ENCODE measurements at regions not wholly inside any gene's neighbourhood (a gene's known extent, or its start where the extent isn't known, plus 50 kb on each side); places are given as distances from the start of the nearest gene placed in this dataset.

GRCh38 chr7:140245611-140246105, 68.9 kb upstream of the KDM7A start:
- no peak overlapping the region for H2AFZ ChIP-seq (ENCODE audit: control insufficient read depth, low read depth, low read length)
- no peaks in the 10 kb centered on the region for H3K79me2 ChIP-seq (ENCODE audit: control insufficient read depth, insufficient read depth, low read length)
- intact Hi-C loops (cut with micrococcal nuclease; ENCODE audit: unreplicated experiment): no loop called here
- peaks cover 13% of the 10 kb centered on the region for H3K4me1 ChIP-seq (ENCODE audit: control insufficient read depth, insufficient read depth, low read length)
- ChIA-PET SMC1A (ENCODE audit: uncharacterized antibody, unreplicated experiment) (no interaction called here), RAD21 (ENCODE audit: unreplicated experiment) (no interaction called here), POLR2A (no interaction called here), CTCF (interaction anchor here (0.6 kb wide), 1 partner anchor 151 kb away, joined by 3 read pairs; no protein-coding TSS in a partner anchor)
- no peak for FAIRE-seq
- BruUV-seq (replicated peaks): no TSS peak
- H3K9me3 ChIP-seq (replicated peaks; ENCODE audit: control insufficient read depth, insufficient read depth, low read length): no peaks in the 10 kb centered on the region
- no peak overlapping the region for H3K4me3 ChIP-seq
- no peak overlapping the region for H3K27ac ChIP-seq (ENCODE audit: control insufficient read depth, insufficient read depth)
- H3K4me2 ChIP-seq (ENCODE audit: control insufficient read depth, insufficient read depth): no peak overlapping the region
- in situ Hi-C loops (cut with MboI): no loop called here
- 90% methylated on average over 7 of the region's 7 CpGs for WGBS (ENCODE audit: insufficient coverage, insufficient replicate concordance, low lambda C conversion rate, missing lambda C conversion rate)
- ATAC-seq: no peak
- H3K27me3 ChIP-seq (replicated peaks in 1 of 2; ENCODE audit: control insufficient read depth in 2 of 2, insufficient read depth in 2 of 2, low read length in 1 of 2): peaks cover 2 to 3% of the 10 kb centered on the region in 2 experiments; a peak in 3 of 4 replicates
- H4K20me1 ChIP-seq (ENCODE audit: control insufficient read depth, insufficient read depth): no peaks in the 10 kb centered on the region
- no peak for DNase-seq (ENCODE audit: low read depth, low spot score)
- TF ChIP-seq KAT2A (conservative IDR thresholded peaks at IDR 0.05; ENCODE audit: control insufficient read depth, low read depth, low read length) (no peak), ASH2L (IDR thresholded peaks at IDR 0.05; ENCODE audit: borderline replicate concordance, low read depth) (no peak), RFX5 (IDR thresholded peaks at IDR 0.05; ENCODE audit: low read depth, low read length) (no peak), MYC (IDR thresholded peaks at IDR 0.05; ENCODE audit: insufficient read depth, insufficient read length, insufficient replicate concordance, low read length, severe bottlenecking) (no peak), USF1 (IDR thresholded peaks at IDR 0.05; ENCODE audit: borderline replicate concordance, extremely low read length, insufficient read depth, low read depth, low read length) (no peak), RCOR1 (conservative IDR thresholded peaks at IDR 0.05; ENCODE audit: low read depth, low read length) (no peak), MEF2A (IDR thresholded peaks at IDR 0.05; ENCODE audit: insufficient read depth, low read depth, low read length) (no peak), CUX1 (IDR thresholded peaks at IDR 0.05; ENCODE audit: insufficient replicate concordance, low read depth, low read length) (no peak)
- no peak overlapping the region for H3K9ac ChIP-seq (ENCODE audit: control insufficient read depth, insufficient read depth, low read length)
- no peaks in the 10 kb centered on the region for H3K36me3 ChIP-seq (ENCODE audit: control insufficient read depth in 2 of 2, insufficient read depth in 2 of 2, low read length in 1 of 2)

All from GM12878 (cell line).